GM06990 (cell line): ENCODE measurements at regions not wholly inside any gene's neighbourhood (a gene's known extent, or its start where the extent isn't known, plus 50 kb on each side); places are given as distances from the start of the nearest gene placed in this dataset.

Experiments
- DNase-seq: peaks from one replicate; pipeline ENCODE4 v3.0.0-alpha.2; 2011; ENCODE audit not compliant: insufficient read length; ENCODE audit errors: extremely low read depth
- H3K27me3 ChIP-seq: replicated peaks from 2 replicates; pipeline ENCODE4 v1.6.0; 2011; ENCODE audit warnings: low read length; ENCODE audit not compliant: control insufficient read depth, insufficient read depth
- H3K36me3 ChIP-seq: 2 replicates; pipeline ENCODE4 v1.5.1; 2011; ENCODE audit warnings: low read length; ENCODE audit not compliant: control insufficient read depth, insufficient read depth
- H3K4me3 ChIP-seq: replicated peaks from 2 replicates; pipeline ENCODE4 v1.5.1; 2011; ENCODE audit warnings: low read depth, mild to moderate bottlenecking, control low read depth, low read length
- TF ChIP-seq, protein P1 (sequence below): IDR thresholded peaks from 2 replicates; pipeline ENCODE4 v1.5.1; 2011; ENCODE audit warnings: low read length, control low read depth, mild to moderate bottlenecking, inconsistent platforms; ENCODE audit not compliant: insufficient read depth, poor library complexity, severe bottlenecking

DNA sequence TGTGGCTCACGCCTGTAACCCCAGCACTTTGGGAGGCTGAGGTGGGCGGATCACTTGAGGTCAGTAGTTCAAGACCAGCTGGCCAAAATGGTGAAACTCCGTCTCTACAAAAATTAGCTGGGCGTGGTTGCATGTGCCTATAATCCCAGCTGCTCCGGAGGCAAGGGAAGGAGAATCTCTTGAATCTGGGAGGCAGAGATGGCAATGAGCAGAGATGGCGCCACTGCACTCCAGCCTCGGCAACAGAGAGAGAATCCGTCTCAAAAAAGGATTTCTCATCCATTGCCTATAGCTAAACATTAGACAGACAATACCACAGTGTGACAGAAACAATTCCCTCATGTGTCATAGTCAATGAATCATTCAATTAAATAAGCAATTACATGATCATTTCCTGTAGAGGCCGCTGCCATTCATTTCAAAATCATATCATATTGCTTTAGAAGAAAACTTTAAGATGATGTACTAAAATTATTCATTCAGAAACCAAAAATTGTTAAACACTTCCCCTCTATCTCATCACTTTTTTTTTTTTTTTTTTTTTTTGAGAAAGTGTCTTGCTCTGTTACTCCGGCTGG lies 69.5 kb upstream of the TGIF1 start:
- Histone ChIP-seq H3K36me3 (no peaks in the 10 kb centered on the region), H3K4me3 (no peak overlapping the region), H3K27me3 (no peaks in the 10 kb centered on the region)
- peak; percentile 46 for DNase-seq
- TF ChIP-seq, protein P1, sequence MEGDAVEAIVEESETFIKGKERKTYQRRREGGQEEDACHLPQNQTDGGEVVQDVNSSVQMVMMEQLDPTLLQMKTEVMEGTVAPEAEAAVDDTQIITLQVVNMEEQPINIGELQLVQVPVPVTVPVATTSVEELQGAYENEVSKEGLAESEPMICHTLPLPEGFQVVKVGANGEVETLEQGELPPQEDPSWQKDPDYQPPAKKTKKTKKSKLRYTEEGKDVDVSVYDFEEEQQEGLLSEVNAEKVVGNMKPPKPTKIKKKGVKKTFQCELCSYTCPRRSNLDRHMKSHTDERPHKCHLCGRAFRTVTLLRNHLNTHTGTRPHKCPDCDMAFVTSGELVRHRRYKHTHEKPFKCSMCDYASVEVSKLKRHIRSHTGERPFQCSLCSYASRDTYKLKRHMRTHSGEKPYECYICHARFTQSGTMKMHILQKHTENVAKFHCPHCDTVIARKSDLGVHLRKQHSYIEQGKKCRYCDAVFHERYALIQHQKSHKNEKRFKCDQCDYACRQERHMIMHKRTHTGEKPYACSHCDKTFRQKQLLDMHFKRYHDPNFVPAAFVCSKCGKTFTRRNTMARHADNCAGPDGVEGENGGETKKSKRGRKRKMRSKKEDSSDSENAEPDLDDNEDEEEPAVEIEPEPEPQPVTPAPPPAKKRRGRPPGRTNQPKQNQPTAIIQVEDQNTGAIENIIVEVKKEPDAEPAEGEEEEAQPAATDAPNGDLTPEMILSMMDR = no peak

DNA sequence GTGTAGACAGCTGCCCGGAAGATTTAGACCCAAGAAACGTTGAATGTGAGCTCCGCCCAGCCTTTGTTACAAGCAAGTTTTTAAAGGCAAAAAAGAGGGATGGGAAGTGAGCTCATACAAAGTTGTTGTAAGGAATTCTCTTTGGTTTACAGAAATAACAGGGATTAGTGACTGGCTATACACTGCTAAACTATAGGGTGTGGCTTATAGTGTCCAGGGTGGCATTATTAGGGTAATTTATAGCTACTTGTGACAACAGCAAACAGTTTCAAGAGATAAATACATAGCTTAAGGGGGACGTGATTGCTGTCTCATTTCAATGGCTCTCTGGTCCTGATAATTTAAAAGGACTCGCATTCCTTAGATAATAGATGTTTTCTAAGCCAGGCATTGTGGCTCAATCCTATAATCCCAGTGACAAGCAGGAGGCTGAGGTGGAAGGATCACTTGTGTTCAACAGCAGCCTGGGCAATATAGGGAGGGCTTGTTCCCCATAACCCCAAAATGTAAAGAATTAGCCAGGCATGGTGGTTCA lies 66.5 kb upstream of the TGIF1 start:
- H3K36me3 ChIP-seq = no peaks in the 10 kb centered on the region
- TF ChIP-seq, protein P1 = no peak
- H3K27me3 ChIP-seq = no peaks in the 10 kb centered on the region
- DNase-seq = no peak
- no peak overlapping the region for H3K4me3 ChIP-seq

DNA sequence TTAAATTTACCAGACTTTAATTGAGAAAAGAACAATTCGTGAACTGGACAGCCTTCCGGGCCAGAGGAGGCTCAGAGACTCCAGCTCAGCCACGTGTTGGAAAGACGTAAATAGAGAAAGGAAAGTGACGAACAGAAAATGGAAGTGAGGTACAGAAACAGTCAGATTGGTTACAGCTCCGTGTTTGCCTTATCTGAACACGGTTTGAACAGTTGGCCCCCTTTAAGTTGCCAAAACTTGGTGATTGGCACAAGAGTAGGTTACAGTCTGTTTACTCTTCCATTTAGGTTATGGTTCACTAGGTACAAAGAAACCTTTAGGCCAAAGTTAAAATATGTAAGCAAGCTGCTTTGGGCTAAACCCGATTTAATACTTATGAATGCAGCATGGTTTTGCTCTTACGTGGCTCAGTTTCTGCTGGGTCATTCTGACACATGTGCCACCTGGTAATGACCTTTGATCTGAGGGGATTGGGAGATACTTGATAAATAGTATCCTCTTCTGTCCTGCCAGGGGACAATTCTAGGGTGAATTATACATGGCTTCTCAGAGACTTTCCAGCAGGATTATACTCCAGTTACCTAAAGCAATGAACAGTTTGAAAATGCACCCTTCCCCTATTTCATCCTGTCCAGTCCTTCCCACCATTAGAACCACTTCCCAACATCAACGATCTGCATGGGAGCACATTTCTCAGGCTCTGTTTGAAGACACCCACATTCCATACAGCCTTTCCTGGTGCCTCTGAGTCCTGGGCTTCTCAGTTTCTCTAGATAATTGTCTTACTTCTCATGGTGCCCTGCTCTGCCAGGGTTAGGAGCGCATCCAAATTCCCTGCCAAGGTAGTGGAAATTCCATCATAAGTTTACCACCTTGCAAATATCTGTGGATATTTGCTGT lies 65.1 kb upstream of the TGIF1 start:
- TF ChIP-seq, protein P1 = no peak
- Histone ChIP-seq H3K36me3 (no peaks in the 10 kb centered on the region), H3K27me3 (no peaks in the 10 kb centered on the region), H3K4me3 (no peak overlapping the region; the same call in 1 of the 2 replicates)
- DNase-seq = peak; percentile 31

DNA sequence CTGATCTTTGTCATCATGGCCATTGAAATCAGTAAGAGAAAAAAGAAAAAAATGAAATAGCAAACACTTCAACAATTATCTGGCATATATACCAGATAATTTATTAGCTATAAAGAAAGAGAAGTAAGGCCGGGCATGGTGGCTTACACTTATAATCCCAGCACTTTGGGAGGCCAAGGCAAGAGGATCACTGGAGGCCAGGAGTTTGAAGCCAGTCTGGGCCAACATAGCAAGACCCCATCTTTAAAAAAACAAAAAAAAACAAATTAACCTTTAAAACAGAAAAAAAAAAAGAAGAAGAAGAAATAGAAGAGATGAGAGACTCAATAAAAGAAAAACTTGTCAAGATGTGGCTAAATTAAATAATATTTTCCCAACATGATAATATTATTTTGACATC lies 61.6 kb upstream of the TGIF1 start:
- no peak for DNase-seq
- H3K27me3 ChIP-seq = no peaks in the 10 kb centered on the region
- TF ChIP-seq, protein P1 = no peak
- H3K4me3 ChIP-seq = no peak overlapping the region
- no peaks in the 10 kb centered on the region for H3K36me3 ChIP-seq

DNA sequence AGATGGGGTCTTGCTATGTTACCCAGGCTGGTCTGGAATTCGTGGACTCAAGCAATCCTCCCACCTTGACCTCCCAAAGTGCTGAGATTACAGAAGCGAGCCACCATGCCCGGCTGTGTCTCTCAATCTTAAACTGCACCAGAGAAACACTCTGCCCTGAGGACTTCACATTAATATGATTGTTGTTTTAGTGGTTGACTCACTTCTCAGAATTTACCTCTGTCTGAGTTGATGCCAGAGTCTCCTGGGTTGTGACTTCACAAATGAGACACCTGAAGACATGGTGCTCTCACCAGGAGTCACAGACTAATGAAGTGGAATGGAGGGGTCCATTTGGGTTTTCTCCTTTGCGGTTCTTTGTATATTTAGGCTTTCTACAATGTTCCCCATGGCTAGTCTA lies 61.0 kb upstream of the TGIF1 start:
- Histone ChIP-seq H3K4me3 (no peak overlapping the region), H3K27me3 (no peaks in the 10 kb centered on the region), H3K36me3 (no peaks in the 10 kb centered on the region)
- TF ChIP-seq, protein P1 = no peak
- no peak for DNase-seq
